ENCODE measurements at regions not wholly inside any gene's neighbourhood (a gene's known extent, or its start where the extent isn't known, plus 50 kb on each side); places are given as distances from the start of the nearest gene placed in this dataset.

DNA sequence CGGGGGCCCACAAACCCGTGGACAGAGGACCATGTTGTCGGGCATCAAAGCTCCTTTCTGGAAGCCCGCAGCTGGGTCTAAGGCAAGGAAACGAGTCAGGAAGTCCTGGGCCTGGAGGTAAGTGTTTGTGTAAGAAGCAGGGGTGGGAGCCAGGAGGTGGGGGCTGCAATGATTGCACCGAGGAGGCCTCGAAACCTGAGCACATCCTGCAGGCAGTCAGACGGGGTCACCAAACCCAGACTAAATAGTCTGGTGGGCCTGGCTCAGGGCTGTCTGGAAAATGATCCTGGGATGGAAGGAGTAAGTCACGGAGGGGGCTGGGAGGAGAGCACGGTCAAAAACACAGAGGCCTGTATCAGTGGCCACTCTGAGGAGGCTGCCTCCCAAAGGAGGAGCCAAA, 539.2 kb downstream of the MN1 start:
- TF ChIP-seq, protein P1, sequence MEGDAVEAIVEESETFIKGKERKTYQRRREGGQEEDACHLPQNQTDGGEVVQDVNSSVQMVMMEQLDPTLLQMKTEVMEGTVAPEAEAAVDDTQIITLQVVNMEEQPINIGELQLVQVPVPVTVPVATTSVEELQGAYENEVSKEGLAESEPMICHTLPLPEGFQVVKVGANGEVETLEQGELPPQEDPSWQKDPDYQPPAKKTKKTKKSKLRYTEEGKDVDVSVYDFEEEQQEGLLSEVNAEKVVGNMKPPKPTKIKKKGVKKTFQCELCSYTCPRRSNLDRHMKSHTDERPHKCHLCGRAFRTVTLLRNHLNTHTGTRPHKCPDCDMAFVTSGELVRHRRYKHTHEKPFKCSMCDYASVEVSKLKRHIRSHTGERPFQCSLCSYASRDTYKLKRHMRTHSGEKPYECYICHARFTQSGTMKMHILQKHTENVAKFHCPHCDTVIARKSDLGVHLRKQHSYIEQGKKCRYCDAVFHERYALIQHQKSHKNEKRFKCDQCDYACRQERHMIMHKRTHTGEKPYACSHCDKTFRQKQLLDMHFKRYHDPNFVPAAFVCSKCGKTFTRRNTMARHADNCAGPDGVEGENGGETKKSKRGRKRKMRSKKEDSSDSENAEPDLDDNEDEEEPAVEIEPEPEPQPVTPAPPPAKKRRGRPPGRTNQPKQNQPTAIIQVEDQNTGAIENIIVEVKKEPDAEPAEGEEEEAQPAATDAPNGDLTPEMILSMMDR (IDR thresholded peaks at IDR 0.05; ENCODE audit: insufficient read depth, low read depth, low read length), result no peak
- no peak for TF ChIP-seq EZH2 (IDR thresholded peaks at IDR 0.05; ENCODE audit: insufficient read depth, low read length)

Measured in astrocyte (in vitro differentiated cells and primary cell).